K562 (cell line): ENCODE measurements at regions not wholly inside any gene's neighbourhood (a gene's known extent, or its start where the extent isn't known, plus 50 kb on each side); places are given as distances from the start of the nearest gene placed in this dataset.
"Not testable (repeated sequence)": the region's sequence is repeated elsewhere in the genome, so short reads cannot be mapped to it uniquely, and the experiment has no call there.

ENCODE experiments used
- ATAC-seq: fragments of 200-7000 bp; cut with Tn5 transposase; 3 replicates; pipeline ENCODE4 v1.9.1; 2020; ENCODE audit warnings: moderate library complexity
- BruUV-seq: library from RNA; stranded (reverse); fragments of 400-500 nt; replicated peaks from 2 replicates; lab custom pipeline; 2021; lab: Mats Ljungman, UMichigan
- CTCF ChIA-PET: fragments of 300-600 bp; formaldehyde crosslinking; extraction: SDS; loops from one replicate; lab custom pipeline; 2021; ENCODE audit warnings: low intra/inter-chr PET ratio; lab: Yijun Ruan, JAX
- POLR2A ChIA-PET: fragments of 300-600, 350-650 bp; sonication (Branson Sonifier 250); formaldehyde crosslinking; extraction: SDS; loops from one replicate; lab custom pipeline; 2021; ENCODE audit warnings: antibody characterized with exemption, inconsistent platforms; lab: Yijun Ruan, JAX
- DNase-seq, 4 experiments: peaks; one replicate each; pipeline versions ENCODE4 v3.0.0 to v3.0.0-alpha.2; 2011 to 2018; ENCODE audit warnings: low spot score in 3 of 4, mixed read lengths in 3 of 4; ENCODE audit errors: extremely low read depth in 1 of 4
- FAIRE-seq: peaks from 2 replicates; lab custom pipeline; 2011; peaks lifted over from hg19 to GRCh38; lab: Jason Lieb, UNC
- H2AFZ ChIP-seq: 2 replicates; pipeline ENCODE4 v1.6.0; 2011; ENCODE audit warnings: low read depth, low read length, control low read depth, inconsistent platforms
- H3K27ac ChIP-seq: fragments of 200-600 bp; 3 replicates; pipeline ENCODE4 v1.8.0; 2011; ENCODE audit warnings: low read depth, mild to moderate bottlenecking, control low read depth, inconsistent platforms, low read length, moderate library complexity, mixed read lengths; ENCODE audit errors: extremely low read depth
- H3K27me3 ChIP-seq, 2 experiments: fragments of 300-600 bp in 1 of 2; 2 replicates in 1 of 2; 3 replicates in 1 of 2; pipeline versions ENCODE4 v1.6.0 to v1.8.0; 2011; ENCODE audit warnings: inconsistent platforms in 2 of 2, low read length in 2 of 2, mild to moderate bottlenecking in 1 of 2, mixed read lengths in 1 of 2, moderate library complexity in 1 of 2; ENCODE audit not compliant: control insufficient read depth in 2 of 2, insufficient read depth in 2 of 2
- H3K36me3 ChIP-seq: fragments of 300-600 bp; 3 replicates; pipeline ENCODE4 v1.8.0; 2011; ENCODE audit warnings: mild to moderate bottlenecking, low read length, inconsistent platforms; ENCODE audit not compliant: control insufficient read depth, insufficient read depth
- H3K4me1 ChIP-seq, 2 experiments: fragments of 200-600 bp in 1 of 2; replicated peaks in 1 of 2; 2 replicates in 1 of 2; 3 replicates in 1 of 2; pipeline versions ENCODE4 v1.5.1 to v1.8.0; 2011; ENCODE audit warnings: inconsistent platforms in 2 of 2, low read length in 2 of 2, mild to moderate bottlenecking in 1 of 2, mixed read lengths in 1 of 2, moderate library complexity in 1 of 2; ENCODE audit not compliant: control insufficient read depth in 2 of 2, insufficient read depth in 2 of 2
- H3K4me2 ChIP-seq: 2 replicates; pipeline ENCODE4 v1.6.1; 2011; ENCODE audit warnings: low read length, control low read depth, inconsistent platforms, mixed read lengths; ENCODE audit not compliant: insufficient read depth
- H3K4me3 ChIP-seq: fragments of 200-600 bp; sonication (generic), shearing (Covaris generic); 2 replicates; pipeline ENCODE4 v1.5.1; 2016; ENCODE audit warnings: control low read depth, inconsistent platforms
- H3K79me2 ChIP-seq: fragments of 200-600 bp; 3 replicates; pipeline ENCODE4 v1.8.0; 2011; ENCODE audit warnings: low read length, inconsistent platforms; ENCODE audit not compliant: control insufficient read depth, insufficient read depth
- H3K9ac ChIP-seq, 2 experiments: 2 replicates each; pipeline versions ENCODE4 v1.6.0 to v1.6.1; 2011; ENCODE audit warnings: low read depth in 2 of 2, low read length in 2 of 2, control low read depth in 1 of 2, inconsistent platforms in 1 of 2, mild to moderate bottlenecking in 1 of 2, mixed read lengths in 1 of 2; ENCODE audit not compliant: insufficient read depth in 1 of 2
- H3K9me1 ChIP-seq: one replicate; pipeline ENCODE4 v1.6.0; 2011; ENCODE audit warnings: inconsistent platforms, mild to moderate bottlenecking, low read length, moderate library complexity; ENCODE audit not compliant: control insufficient read depth, insufficient read depth
- H3K9me3 ChIP-seq: replicated peaks from 2 replicates; pipeline ENCODE4 v1.5.1; 2011; ENCODE audit warnings: low read depth, low read length, inconsistent platforms; ENCODE audit not compliant: control insufficient read depth, insufficient read depth
- H4K20me1 ChIP-seq: replicated peaks from 2 replicates; pipeline ENCODE4 v1.6.1; 2011; ENCODE audit warnings: low read length, inconsistent platforms, mixed read lengths; ENCODE audit not compliant: control insufficient read depth, insufficient read depth
- FOS ChIP-seq: IDR thresholded peaks from 3 replicates; pipeline ENCODE4 v1.6.1; 2011; ENCODE audit not compliant: insufficient read length; ENCODE audit errors: extremely low read depth
- SP1 ChIP-seq: sonication (generic); formaldehyde crosslinking; IDR thresholded peaks from 2 replicates; pipeline ENCODE4 v1.8.1; 2022; ENCODE audit warnings: mild to moderate bottlenecking, missing genetic modification reagents
- ZNF696 ChIP-seq: fragments of 250-450 bp; sonication (Bioruptor Pico); conservative IDR thresholded peaks from 2 replicates; pipeline ENCODE4 v1.4.0; 2020; ENCODE audit warnings: mild to moderate bottlenecking, moderate library complexity
- WGBS: fragments of 100-300 bp; shearing (Covaris generic); methylation state at CpG from one replicate; pipeline ENCODE4 v1.1.6; 2016; ENCODE audit warnings: low coverage, mixed read lengths; ENCODE audit not compliant: insufficient coverage; ENCODE audit errors: missing lambda C conversion rate; 5-methylcytosine and 5-hydroxymethylcytosine counted together
- in situ Hi-C: fragments of 300-500 bp; cut with MboI; formaldehyde crosslinking; loops from 4 replicates; pipeline ENCODE4 v1.15.0; 2018; ENCODE audit warnings: inconsistent platforms, mixed read lengths
- intact Hi-C: fragments of 100-400 bp; cut with micrococcal nuclease; formaldehyde crosslinking; loops from 2 replicates; pipeline ENCODE4 v1.14.2; 2022
- TF ChIP-seq, protein P1 (sequence below): fragments of 450-650 bp; IDR thresholded peaks from 2 replicates; pipeline ENCODE4 v1.6.1; 2016; ENCODE audit warnings: low read depth
- TF ChIP-seq, protein P2 (sequence below): fragments of 250-450 bp; sonication (Bioruptor Pico); IDR thresholded peaks from 2 replicates; pipeline ENCODE4 v1.5.0; 2021; ENCODE audit warnings: mild to moderate bottlenecking, moderate library complexity
- TF ChIP-seq, protein P3 (sequence below): sonication (generic); formaldehyde crosslinking; IDR thresholded peaks from 2 replicates; pipeline ENCODE4 v1.8.1; 2023; ENCODE audit warnings: mild to moderate bottlenecking, missing genetic modification reagents

DNA sequence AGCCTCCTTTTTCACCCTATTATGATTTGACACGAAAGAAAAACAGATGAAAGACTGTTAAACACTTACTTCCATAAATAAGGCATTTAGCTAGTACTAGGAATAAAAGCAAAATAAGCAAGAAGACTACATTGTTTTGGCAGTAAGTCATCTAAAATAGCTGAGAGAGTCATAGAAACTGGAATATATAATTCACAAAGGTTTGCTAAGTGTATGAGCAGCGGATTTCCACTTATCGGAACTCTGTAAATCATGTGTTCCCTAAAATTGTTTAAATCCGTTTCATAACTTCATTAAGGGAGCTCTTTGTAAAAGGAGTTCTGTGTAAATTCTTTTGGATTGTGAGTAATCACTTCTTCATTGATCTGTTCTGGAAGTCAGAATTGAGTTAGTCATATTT lies 202.5 kb upstream of the CBLB start (continued):
- TF ChIP-seq, protein P1, sequence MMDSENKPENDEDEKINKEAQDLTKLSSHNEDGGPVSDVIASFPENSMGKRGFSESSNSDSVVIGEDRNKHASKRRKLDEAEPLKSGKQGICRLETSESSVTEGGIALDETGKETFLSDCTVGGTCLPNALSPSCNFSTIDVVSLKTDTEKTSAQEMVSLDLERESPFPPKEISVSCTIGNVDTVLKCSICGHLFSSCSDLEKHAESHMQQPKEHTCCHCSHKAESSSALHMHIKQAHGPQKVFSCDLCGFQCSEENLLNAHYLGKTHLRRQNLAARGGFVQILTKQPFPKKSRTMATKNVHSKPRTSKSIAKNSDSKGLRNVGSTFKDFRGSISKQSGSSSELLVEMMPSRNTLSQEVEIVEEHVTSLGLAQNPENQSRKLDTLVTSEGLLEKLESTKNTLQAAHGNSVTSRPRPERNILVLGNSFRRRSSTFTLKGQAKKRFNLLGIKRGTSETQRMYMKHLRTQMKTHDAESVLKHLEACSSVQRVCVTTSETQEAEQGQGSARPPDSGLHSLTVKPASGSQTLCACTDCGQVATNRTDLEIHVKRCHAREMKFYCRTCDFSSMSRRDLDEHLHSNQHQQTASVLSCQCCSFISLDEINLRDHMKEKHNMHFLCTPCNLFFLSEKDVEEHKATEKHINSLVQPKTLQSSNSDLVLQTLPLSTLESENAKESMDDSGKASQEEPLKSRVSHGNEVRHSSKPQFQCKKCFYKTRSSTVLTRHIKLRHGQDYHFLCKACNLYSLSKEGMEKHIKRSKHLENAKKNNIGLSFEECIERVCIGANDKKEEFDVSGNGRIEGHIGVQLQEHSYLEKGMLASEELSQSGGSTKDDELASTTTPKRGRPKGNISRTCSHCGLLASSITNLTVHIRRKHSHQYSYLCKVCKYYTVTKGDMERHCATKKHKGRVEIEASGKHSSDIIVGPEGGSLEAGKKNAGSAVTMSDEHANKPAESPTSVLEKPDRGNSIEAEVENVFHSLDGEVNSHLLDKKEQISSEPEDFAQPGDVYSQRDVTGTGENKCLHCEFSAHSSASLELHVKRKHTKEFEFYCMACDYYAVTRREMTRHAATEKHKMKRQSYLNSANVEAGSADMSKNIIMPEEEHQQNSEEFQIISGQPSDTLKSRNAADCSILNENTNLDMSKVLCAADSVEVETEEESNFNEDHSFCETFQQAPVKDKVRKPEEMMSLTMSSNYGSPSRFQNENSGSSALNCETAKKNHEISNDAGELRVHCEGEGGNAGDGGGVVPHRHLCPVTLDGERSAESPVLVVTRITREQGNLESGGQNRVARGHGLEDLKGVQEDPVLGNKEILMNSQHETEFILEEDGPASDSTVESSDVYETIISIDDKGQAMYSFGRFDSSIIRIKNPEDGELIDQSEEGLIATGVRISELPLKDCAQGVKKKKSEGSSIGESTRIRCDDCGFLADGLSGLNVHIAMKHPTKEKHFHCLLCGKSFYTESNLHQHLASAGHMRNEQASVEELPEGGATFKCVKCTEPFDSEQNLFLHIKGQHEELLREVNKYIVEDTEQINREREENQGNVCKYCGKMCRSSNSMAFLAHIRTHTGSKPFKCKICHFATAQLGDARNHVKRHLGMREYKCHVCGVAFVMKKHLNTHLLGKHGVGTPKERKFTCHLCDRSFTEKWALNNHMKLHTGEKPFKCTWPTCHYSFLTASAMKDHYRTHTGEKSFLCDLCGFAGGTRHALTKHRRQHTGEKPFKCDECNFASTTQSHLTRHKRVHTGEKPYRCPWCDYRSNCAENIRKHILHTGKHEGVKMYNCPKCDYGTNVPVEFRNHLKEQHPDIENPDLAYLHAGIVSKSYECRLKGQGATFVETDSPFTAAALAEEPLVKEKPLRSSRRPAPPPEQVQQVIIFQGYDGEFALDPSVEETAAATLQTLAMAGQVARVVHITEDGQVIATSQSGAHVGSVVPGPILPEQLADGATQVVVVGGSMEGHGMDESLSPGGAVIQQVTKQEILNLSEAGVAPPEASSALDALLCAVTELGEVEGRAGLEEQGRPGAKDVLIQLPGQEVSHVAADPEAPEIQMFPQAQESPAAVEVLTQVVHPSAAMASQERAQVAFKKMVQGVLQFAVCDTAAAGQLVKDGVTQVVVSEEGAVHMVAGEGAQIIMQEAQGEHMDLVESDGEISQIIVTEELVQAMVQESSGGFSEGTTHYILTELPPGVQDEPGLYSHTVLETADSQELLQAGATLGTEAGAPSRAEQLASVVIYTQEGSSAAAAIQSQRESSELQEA = no peak
- no peak for TF ChIP-seq ZNF696 (CRISPR knock-in tag)
- TF ChIP-seq SP1 (CRISPR knock-in tag) = no peak
- TF ChIP-seq, protein P2, sequence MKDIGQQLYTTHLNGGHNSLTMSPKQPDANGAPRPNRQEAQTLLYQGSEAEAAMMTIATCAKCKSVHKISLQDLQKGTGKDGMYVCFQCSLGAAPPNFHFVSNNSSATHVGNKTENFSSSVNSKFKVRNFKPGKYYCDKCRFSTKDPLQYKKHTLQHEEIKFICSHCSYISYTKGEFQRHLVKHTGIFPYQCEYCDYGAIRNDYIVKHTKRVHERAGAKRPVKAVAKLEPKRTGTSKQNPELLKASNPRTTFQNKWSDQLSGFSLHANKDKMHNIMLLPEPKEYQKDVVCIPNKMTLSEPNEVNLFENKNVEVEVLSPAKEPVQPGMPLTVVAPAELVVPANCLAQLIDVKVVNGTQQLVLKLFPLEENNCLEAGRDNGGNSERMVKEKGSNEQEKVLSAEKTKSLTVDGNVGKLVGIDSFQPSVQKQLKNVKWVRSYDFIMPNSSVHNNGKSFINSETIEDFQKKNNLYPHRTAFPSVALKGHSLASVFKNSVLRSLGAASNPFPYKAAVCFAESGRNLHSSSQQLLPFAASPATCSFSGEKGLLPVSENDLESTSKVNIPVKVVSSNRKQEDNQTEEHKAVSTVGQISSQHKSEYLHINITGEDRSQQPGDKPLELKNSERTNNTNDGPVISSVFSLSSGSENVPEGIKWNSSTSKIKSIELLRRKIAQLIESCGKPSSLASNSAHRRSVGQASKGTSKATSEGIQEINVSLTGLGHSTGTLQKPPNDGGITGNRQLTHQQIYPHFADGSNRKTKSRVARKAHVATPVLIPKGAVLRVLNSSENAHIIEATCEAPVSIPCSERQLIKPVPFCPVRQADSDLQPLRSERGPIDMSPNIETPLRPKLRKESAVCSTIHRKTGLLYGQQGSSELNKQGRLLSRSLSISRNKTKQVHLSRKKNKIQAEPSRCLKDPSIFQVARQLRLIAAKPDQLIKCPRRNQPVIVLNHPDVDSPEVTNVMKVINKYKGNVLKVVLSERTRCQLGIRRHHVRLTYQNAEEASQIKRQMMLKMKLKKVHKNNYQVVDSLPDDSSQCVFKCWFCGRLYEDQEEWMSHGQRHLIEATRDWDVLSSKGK (CRISPR knock-in tag) = no peak
- TF ChIP-seq, protein P3, sequence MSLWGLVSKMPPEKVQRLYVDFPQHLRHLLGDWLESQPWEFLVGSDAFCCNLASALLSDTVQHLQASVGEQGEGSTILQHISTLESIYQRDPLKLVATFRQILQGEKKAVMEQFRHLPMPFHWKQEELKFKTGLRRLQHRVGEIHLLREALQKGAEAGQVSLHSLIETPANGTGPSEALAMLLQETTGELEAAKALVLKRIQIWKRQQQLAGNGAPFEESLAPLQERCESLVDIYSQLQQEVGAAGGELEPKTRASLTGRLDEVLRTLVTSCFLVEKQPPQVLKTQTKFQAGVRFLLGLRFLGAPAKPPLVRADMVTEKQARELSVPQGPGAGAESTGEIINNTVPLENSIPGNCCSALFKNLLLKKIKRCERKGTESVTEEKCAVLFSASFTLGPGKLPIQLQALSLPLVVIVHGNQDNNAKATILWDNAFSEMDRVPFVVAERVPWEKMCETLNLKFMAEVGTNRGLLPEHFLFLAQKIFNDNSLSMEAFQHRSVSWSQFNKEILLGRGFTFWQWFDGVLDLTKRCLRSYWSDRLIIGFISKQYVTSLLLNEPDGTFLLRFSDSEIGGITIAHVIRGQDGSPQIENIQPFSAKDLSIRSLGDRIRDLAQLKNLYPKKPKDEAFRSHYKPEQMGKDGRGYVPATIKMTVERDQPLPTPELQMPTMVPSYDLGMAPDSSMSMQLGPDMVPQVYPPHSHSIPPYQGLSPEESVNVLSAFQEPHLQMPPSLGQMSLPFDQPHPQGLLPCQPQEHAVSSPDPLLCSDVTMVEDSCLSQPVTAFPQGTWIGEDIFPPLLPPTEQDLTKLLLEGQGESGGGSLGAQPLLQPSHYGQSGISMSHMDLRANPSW (CRISPR knock-in tag) = no peak
- TF ChIP-seq FOS = no peak

- CTCF ChIA-PET = not testable (repeated sequence)
Observed at GRCh38 chr3:106072596-106072995, 203.8 kb upstream of the CBLB start.

More at GRCh38 chr3:106072596-106072995, 203.8 kb upstream of the CBLB start:
- H3K27me3 ChIP-seq, DNase-seq, H3K9ac ChIP-seq, H3K4me1 ChIP-seq, H3K79me2 ChIP-seq, H3K4me3 ChIP-seq, intact Hi-C loops, POLR2A ChIA-PET, H3K4me2 ChIP-seq, H2AFZ ChIP-seq, H3K9me3 ChIP-seq, H3K36me3 ChIP-seq, BruUV-seq, H3K9me1 ChIP-seq, H3K27ac ChIP-seq, in situ Hi-C loops, FAIRE-seq, ATAC-seq, H4K20me1 ChIP-seq: not testable (repeated sequence)
- WGBS = 47% methylated on average over 2 of the region's 5 CpGs
